HG03469 (cell line): ENCODE measurements at regions not wholly inside any gene's neighbourhood (a gene's known extent, or its start where the extent isn't known, plus 50 kb on each side); places are given as distances from the start of the nearest gene placed in this dataset.

Experiments
- ATAC-seq: cut with Tn5 transposase; IDR thresholded peaks from one replicate; pipeline ENCODE4 v1.9.1; 2021; ENCODE audit warnings: mild to moderate bottlenecking, moderate library complexity, moderate number of reproducible peaks; ENCODE audit not compliant: unreplicated experiment

- ATAC-seq: no peak
Measured at GRCh38 chr2:120850551-120850950, 114.9 kb downstream of the GLI2 start.

- ATAC-seq: no peak
Measured at GRCh38 chr2:120851116-120851773, 115.6 kb downstream of the GLI2 start.

DNA sequence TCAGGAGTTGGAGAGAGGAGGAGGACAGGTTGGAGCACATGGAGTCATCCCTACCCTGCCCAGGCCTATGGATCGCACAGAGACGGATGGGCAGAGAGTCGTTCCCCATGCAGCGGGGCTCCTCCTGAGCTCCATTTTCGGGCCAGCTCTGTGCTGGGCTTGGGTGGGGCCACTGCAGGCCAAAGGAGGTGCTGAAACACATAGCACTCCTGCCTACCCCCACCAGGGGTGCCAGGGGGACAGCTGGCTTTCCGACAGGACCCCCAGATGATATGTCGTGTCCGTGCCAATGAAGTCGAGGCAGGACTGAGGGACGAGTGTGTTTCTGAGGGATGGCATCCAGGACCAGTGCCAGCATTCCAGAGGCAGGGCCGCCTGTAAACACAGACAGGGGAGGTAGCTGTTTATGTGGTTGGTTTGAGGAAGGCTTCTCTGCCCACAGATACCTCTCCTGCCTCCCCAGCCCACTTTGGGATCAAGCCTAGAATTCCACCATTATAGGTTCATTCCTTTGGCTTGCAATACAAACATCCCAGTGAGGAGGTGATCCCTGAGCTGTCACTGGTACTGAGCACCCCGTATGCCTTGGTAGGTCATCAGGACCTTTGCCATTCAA, 116.6 kb downstream of the GLI2 start:
- no peak for ATAC-seq

GRCh38 chr2:120853306-120854013, 117.8 kb downstream of the GLI2 start:
- no peak for ATAC-seq

DNA sequence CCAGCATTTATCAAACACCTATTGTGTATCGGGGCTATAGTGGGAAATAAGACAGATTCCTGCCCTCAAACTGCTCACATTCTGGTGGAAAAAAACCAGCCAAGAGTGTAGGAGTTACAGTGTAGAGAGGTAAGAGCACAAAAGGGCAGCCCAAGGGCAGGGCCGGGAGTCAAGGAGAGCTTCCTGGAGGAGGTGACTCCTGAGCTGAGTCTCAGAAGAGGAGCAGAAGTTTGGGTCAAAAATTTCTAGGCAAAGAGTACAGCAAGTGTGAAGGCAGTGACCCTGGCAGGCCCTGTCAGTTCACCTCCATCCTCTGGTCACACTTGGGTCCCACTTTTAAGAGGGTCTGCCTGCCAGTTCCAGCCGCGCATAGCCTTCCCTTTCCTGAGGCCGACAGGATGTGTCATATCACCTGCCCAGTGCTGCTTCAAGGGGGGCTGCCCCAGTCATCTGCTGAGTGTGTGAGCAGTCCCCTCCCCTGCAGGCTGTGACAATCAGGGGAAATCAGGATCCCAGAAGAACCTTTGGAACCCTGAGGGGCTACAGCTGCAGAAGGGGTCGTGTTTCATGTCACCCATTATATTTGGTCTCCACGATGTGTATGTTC, 118.4 kb downstream of the GLI2 start:
- no peak for ATAC-seq

DNA sequence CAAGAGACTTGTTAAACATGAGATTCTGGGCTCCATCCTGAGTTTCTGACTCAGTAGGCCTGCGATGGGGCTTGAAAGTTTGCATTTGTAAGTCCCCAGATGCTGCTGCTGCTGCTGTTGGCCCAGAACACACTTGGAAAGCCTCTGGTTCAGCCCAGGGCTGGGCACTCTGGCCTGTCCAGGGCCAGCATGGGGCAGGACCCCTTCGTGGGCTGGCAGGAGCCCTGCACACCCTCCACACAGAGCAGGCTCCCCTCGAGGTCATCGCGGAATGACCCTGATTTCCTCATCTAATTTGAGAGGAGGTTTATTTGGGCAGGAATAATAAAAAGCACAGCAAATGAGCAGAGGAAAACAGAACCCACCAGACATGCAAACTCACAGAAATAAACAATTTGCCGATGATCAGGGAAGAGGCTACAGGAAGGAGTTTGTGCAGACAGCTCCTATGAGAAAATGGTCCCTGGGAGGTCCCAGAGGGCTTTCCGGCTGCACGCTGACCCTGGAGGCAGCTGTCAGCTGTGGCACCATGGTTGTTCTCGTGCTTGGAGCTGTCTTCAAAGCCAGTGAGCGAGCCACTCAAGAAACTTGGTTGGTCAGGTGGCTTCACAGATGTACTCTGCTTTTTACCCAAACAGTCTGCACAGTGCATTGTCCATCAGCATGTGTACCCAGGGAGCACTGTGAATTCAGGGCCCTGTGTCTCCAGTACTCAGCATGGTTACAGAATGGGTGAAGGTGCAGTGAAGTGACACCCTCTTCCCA, 119.3 kb downstream of the GLI2 start:
- no peak for ATAC-seq

DNA sequence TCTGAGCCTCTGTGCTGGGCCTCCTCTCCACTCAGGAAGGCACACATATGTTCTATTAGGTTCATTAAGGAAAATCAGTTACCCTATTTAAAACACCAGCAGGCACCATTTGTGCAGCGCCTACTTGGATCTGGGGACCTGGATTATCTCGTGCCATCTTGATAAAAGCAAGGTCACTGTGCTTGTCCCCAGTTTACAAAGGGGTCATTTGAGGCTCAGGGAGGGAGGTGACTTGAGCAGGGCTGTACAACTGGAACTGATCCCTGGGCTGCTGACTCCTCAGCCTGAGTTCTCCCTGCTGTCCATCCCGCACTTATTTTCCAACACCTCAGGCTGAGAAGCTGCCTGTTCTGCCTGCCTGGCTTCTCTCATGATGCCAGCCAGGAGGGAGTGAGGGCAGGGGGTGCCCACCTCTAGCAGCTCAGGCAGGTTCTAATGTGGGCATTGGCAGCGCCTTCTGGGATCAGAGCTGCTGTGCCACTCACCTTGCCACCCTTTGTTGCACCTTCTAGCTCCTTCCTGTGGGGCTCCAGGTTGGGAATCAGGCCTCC, 120.3 kb downstream of the GLI2 start:
- no peak for ATAC-seq

- ATAC-seq: no peak
Measured at GRCh38 chr2:120856421-120856862, 120.8 kb downstream of the GLI2 start.

- ATAC-seq: no peak
Measured at GRCh38 chr2:120857422-120857821, 121.8 kb downstream of the GLI2 start.

GRCh38 chr2:120857931-120858330, 122.3 kb downstream of the GLI2 start:
- ATAC-seq: no peak

- ATAC-seq: no peak
Measured at GRCh38 chr2:120858361-120859106, 122.9 kb downstream of the GLI2 start.

- ATAC-seq: no peak
Measured at GRCh38 chr2:120859128-120859527, 123.5 kb downstream of the GLI2 start.

GRCh38 chr2:120859814-120860578, 124.3 kb downstream of the GLI2 start:
- no peak for ATAC-seq

- ATAC-seq: no peak
Measured at GRCh38 chr2:120860579-120860922, 124.9 kb downstream of the GLI2 start.

DNA sequence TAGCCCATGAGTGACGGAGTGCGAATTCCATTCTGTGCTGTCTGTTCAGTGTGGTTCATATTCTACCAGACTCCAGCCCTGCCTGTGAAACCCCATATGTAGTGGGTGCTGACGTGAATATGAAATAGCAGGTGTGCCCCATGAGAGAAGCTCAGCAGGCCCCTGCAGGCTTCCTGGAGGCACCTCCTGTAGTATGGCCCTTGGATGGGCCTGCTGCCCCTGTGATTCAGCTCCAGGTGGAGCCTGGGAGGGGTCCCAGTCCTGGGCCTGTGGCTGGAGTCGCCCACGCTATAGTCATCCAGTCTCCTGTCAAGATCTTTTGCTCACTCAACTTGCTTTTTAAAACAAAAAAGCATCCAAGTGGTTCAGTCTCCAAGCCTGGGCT, 125.5 kb downstream of the GLI2 start:
- ATAC-seq: no peak

DNA sequence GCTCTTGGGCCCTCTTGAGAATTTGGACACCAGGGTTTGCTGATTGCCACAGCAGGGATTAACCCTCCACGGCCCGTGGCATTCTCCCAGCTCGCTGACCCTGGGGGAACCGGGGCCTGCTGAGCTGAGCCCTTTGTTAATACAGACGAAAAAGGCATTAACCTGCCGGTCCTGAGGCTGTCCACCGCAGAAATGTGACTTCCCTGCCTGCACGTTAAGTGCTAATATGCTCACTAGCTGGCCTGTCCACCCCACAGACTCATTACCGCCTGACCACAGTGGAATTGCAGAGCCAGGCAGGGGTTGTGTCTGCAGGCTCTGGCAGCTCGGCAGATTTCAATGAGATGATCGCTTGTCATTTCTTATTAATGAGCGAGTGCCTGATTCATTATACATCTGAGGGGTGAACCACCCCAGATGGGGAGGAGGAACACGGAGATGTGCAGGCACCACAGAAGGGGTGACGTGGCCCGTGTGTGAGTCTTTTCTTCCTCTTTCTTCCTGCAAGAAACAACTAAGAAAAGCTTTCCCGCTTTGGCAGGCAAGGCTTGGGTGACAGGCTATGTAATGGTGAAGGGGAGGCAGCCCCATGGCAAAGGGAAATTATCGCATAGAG, 126.0 kb downstream of the GLI2 start:
- ATAC-seq: no peak

DNA sequence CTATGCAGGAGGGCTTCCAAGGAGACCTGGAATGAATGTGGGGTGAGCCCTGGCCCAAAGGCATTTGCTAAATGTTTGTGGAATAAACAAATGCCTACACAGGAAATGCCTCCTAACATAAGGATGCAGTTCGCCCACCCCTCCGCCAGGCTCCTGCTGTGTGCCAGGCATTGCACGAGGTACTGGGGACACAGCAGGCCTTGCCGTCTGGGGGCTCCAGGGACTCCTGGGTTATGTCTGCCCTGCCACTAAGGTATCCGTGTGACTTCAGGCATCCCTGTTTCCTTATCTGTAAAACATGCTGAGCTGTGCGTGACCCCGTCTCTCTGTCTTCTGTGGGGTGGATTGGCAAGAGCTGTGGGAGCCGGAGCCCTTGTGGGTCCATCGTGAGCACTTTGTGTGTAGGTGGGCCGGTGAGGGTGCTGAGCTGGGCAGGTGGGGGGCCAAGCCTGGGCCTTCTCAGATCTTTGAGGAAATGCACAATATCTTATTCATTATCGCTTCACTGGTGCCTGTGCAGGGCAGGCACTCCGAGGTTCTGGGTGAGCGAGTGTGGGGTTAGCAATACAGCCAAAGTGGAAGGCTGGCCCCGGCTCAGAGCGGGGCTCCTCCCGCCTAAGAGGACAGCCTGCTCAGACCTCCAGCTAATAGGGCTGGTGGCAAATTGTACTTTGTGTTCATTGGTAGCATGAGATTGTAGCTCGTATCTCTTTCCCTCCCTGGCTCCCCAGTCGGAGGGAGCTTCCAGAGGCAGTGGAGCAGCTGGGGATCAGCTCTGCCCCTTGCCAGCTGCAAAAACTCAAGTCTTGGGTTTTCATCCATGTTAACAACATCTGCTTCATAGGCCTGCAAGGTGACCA, 126.8 kb downstream of the GLI2 start:
- no peak for ATAC-seq

- no peak for ATAC-seq
Measured at GRCh38 chr2:120863146-120863545, 127.5 kb downstream of the GLI2 start.
